RPMI7951 (cell line): ENCODE measurements at regions not wholly inside any gene's neighbourhood (a gene's known extent, or its start where the extent isn't known, plus 50 kb on each side); places are given as distances from the start of the nearest gene placed in this dataset.
A peak's percentile ranks its signal among the peaks of the same experiment; 100 is the strongest.
"Not testable (repeated sequence)": the region's sequence is repeated elsewhere in the genome, so short reads cannot be mapped to it uniquely, and the experiment has no call there.

Experiments
- DNase-seq: peaks from one replicate; pipeline ENCODE4 v3.0.0-alpha.2; 2012; ENCODE audit warnings: low read depth

DNA sequence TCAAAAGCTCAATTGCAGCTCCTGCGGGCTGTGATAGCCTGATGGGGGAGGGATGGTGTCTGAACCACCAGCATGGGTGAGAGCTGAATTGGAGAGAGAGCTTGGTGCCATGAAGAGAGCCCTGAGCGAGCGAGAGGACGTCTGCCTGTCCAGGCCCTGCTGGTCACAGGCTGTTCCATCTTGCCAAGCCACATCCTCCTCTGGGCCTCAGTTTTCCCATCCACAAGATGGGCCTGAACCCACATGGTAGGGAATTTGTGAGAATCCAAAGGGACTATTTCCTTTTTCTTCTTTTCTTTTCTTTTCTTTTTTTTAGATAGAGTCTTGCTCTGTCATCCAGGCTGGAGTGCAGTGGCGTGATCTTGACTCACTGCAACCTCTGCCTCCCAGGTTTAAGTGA lies 276.4 kb downstream of the VRK1 start:
- no peak for DNase-seq

- peak; percentile 25 for DNase-seq
Observed at GRCh38 chr14:97074456-97074855, 277.3 kb downstream of the VRK1 start.

GRCh38 chr14:97074856-97075255 lies 277.7 kb downstream of the VRK1 start:
- peak; percentile 35 for DNase-seq

- peak; percentile 98 for DNase-seq
Observed at GRCh38 chr14:97077253-97077653, 280.1 kb downstream of the VRK1 start.

DNA sequence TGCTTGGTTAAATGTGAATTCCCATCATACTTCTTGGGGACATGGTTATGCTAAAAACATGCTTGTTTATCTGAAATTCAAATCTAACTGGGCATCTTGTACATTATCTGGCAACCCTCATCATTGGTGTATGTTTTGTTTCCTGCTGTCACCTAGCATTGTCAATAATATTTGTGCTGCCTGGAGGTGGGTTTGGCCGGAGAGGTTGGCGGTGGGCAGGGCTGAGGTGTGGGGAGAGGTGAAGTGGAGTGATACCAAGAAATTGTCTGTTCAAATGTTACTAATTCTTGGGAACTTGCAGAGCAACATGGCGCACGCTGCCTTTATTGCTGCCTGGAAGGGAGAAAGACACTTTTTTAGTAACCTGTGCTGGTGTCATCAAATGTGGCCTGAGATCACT lies 280.5 kb downstream of the VRK1 start:
- no peak for DNase-seq

DNA sequence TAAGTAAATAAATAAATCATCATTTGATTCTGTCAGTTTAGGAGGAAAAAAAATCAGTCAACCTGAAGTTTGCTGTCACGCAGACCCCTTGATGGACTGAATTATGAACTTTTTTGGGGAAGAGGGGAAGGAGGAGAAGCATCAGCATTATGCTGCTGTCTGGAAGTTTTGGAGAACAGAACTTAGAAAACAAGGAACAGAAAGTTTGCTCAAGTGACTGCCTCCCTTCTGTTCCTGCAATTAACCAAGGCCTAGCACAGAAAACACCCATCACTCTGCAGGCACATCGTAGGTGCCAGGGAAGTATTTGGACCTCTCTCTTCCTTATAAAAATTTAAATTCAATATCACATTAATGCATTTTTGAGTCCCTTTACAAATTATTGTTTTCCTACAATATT lies 283.8 kb downstream of the VRK1 start:
- DNase-seq: no peak

- DNase-seq: no peak
Observed at GRCh38 chr14:97095269-97095668, 298.1 kb downstream of the VRK1 start.

DNA sequence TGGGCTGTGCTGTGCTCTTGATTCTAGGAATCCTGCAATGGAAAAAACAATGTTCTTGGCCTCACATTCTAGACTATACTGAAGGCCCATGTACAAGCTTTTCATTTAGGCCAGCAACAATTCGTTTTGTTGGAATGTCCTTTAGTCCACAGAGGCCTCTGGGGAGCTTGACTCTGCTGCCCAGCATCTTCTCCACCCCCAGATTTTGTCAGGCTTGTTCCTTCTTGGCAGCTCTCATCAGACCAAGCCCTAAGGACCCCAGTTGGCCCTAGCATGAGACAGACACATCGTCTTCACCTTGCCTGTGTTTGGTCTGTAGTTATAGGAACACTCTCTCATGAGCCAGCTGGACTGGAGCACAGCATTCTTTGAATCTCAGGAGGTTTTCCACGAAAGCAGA lies 300.1 kb downstream of the VRK1 start:
- DNase-seq: no peak

- no peak for DNase-seq
Observed at GRCh38 chr14:97100306-97100705, 303.1 kb downstream of the VRK1 start.

- no peak for DNase-seq
Observed at GRCh38 chr14:97101561-97101960, 304.4 kb downstream of the VRK1 start.

GRCh38 chr14:97104029-97104428 lies 306.8 kb downstream of the VRK1 start:
- no peak for DNase-seq

- peak; percentile 72 for DNase-seq
Observed at GRCh38 chr14:97106166-97106565, 309.0 kb downstream of the VRK1 start.

GRCh38 chr14:97106609-97107008 lies 309.4 kb downstream of the VRK1 start:
- peak; percentile 70 for DNase-seq

DNA sequence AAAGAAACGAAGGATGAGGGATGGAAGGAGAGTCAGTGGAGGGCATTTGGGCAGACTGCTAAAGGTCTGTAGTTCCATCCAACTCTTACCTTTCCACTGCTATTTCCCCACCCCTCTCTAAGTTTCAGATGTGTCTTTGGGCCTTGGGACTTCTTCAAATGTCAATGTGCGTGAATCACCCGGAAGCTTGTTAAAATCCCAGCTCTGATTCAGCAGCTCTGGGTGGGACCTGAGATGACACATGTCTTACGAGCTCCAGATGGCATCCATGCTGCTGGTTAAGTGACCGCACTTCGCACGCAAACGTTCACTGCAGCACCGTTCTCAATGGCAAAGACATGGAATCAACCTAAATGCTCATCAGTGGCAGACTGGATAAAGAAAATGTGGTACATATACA lies 309.9 kb downstream of the VRK1 start:
- peak; percentile 99 for DNase-seq

DNA sequence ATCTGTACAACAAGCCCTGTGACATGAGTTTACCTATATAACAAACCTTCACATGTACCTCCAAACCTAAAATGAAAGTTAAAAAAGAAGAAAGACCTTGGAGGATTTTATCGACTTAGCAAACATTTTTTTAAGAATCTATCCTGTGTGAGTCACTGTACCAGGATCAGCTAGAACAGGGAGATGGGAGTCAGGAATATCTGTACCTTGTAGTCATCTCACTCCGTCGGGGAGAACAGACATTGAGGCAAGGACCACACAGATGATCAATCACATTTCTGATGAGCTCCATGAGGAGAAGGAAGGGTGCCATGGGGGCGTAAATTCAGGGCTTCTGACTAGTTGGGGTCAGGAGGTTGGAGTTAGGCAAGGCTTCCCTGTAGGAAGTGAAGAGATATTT lies 310.6 kb downstream of the VRK1 start:
- DNase-seq: peak; percentile 53

- no peak for DNase-seq
Observed at GRCh38 chr14:97109234-97109633, 312.1 kb downstream of the VRK1 start.

GRCh38 chr14:97113339-97113738 lies 316.2 kb downstream of the VRK1 start:
- DNase-seq: peak; percentile 79

DNA sequence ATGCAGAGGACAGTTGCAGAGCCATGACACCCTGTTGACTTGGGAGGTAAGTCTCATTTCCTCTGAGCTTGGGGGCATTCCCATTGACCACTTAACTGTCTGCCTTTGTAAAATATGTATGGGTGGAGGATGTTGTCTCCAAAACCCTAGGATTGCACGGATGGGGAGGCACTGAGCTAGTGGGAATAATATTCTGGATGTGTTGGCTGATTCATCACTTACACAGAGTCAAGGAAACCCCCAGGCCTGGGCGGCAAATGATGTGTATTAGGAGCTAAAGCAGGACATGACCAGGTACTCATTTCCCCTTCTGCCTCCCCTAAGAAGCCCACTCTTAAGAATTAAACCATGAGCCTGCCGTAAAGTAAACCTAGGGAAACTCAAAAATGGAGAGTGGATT lies 319.4 kb downstream of the VRK1 start:
- DNase-seq: peak; percentile 75

DNA sequence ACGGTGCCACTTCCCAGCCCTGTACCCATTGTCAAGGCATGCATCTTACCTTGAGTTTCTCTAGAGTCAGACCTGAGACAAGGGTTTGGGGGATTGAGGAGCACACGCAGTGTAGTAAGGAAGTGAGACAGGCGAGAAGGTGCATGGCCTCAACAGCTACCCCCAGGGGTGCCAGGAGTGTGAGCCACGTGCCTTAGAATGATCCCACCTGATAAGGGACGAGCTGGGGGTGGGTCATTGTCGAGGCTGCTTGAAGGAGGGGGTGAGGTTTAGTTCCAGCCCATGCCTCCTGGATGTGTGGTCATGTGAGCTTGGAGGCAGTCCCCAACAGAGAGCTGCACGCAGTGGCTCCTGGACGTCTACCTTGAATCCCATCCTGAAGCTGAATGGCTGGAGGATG lies 320.5 kb downstream of the VRK1 start:
- no peak for DNase-seq

GRCh38 chr14:97120204-97120603 lies 323.0 kb downstream of the VRK1 start:
- DNase-seq: no peak

DNA sequence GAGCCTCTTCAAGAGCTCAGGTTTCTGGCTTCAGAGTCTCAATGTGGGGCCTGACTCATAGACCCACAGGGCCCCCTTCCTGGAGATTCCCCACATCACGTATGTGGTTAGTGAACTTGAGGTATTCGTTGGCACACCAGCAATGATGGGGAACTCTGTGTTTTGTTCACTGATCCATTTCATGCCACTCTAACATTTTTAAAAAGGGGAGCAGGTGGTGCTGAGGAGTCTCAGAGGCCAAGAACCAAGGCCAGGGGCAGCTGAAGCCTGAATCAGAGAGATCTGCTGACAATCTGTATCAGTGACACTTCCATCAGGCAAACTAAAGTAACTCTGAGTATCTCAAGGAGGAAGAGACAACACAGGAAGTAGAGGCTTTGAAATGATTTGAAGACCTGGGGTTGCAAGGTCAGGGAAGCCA lies 323.4 kb downstream of the VRK1 start:
- DNase-seq: peak; percentile 84

DNA sequence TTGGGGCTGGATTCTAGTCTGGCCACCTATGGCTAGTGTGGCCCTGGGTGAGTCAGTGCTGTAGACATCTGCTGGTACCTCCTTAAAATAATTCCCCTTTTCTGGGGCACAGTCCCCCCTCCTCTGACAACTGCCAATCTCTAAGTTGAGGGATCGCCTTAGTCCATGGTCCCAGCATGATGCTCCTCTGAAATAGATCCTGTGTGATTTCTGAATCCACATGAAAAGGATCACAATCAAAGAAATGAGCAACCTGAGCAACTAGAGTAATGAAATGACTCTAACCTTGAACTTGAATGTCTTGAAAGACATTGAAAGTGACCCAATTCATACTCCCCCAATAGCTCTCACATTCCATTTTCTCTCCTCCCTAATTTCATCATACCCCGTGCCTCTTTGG lies 332.5 kb downstream of the VRK1 start:
- no peak for DNase-seq

- not testable (repeated sequence) for DNase-seq
Observed at GRCh38 chr14:97135847-97136246, 338.7 kb downstream of the VRK1 start.

- no peak for DNase-seq
Observed at GRCh38 chr14:97137705-97138104, 340.5 kb downstream of the VRK1 start.

DNA sequence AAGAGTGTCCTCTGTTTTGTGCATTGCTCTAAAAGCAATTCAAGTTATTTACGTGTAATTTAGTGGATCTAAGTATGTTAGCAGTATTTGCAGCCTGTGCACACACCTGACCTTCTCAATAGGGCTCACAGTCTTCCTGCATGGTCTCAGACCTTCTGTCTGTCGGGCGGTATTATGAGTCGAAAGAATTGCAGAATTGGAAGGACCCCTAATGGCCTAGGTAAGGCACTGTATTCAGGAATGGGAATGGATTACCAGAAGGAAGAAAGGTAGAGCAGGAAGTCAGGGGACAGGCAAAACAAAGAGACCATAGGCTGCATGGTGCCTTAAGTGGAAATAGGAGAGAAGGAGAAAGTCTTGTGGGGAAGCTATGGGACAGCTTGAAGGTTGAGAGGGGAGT lies 341.6 kb downstream of the VRK1 start:
- DNase-seq: no peak
